ENCODE measurements at regions not wholly inside any gene's neighbourhood (a gene's known extent, or its start where the extent isn't known, plus 50 kb on each side); places are given as distances from the start of the nearest gene placed in this dataset.

DNA sequence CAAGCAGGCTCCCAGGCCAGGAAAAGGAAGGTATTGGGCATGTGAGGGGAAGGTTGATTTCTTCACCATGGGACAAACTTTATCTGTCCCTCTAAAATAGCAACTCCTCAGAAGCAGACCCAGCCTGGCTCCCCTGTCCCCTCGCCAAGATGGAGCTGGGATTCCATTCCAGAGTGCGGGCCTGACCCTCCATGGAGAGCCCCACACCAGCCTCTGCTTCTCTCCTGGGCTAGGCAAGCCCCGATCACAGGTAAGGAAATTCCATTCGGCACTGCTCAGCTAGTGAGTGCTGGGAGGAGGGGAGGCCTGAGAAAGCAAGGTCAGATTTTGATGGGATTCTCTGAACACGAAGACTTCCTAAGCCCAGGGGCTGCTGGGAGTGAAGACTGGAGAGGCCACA, 98.4 kb downstream of the EFNB1 start:
- no peak for DNase-seq (ENCODE audit: low read depth in 2 of 2)

DNA sequence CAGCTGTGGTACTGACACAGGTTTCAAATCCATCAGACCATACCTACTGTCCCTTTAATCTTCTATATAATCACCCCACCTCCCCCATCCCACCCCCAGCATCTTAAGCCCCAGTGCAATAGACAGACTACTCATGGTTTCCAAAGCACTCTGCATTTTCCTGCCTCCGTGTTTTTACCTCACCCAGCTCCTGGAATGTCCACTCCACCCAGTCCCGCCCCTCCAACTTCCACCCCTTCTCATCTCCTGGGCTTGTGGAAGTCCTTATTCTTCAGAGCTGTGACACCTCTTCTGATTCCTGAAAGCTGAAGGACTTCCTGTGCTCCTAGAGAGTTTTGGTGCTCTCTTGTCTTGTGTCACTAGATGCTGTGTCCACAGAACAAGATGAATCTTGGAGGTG, 94.3 kb downstream of the EFNB1 start:
- DNase-seq (ENCODE audit: low read depth in 2 of 2): no peak

DNA sequence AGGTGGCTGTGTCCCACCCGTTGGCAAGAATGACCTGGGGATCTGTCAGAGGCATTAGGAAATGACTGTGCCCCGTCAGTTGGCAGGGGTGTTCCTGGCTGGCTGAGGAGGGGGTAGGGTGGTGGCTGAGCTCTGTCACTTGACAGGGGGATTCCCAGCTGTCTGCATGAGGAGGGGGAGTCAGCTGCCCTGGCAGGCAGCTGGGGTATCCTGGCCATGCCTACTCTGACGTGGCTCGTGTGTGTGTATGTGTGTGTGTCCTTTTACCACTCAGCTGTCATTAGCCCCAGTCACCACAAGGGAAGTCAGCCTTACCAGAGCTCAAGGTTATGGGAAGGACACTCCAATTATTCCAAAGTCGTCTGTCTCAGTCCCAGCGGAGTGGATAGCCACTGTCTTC, 93.2 kb downstream of the EFNB1 start:
- DNase-seq (ENCODE audit: low read depth in 2 of 2): no peak

DNA sequence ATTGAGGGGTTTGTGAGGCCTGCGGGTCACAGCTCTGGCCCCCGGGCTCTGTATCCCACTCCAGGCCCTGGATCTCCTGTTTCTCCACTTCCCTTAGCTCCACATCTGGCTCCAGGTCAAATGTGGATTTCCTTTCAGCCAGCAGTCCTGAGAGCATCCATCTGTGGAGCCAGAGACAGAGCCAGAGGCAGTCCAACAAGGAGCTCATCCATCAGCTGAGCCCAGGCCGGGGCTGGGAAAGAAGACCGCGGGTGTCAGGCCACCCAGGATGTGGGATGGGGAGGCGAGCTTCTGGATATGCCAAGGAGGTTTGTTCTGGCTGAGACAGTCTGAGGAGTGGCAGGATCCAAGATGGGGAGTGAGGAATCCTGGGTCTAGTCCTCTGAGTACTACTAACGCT, 91.7 kb downstream of the EFNB1 start:
- DNase-seq (ENCODE audit: low read depth in 2 of 2): no peak

- no peak for DNase-seq (ENCODE audit: low read depth in 2 of 2)
Measured at GRCh38 chrX:68919707-68920106, 90.9 kb downstream of the EFNB1 start.

- no peak for DNase-seq (ENCODE audit: low read depth in 2 of 2)
Measured at GRCh38 chrX:68918202-68918601, 89.4 kb downstream of the EFNB1 start.

GRCh38 chrX:68917799-68918198, 89.0 kb downstream of the EFNB1 start:
- DNase-seq (ENCODE audit: low read depth in 2 of 2): no peak

GRCh38 chrX:68916891-68917290, 88.1 kb downstream of the EFNB1 start:
- DNase-seq (ENCODE audit: low read depth in 2 of 2): no peak

DNA sequence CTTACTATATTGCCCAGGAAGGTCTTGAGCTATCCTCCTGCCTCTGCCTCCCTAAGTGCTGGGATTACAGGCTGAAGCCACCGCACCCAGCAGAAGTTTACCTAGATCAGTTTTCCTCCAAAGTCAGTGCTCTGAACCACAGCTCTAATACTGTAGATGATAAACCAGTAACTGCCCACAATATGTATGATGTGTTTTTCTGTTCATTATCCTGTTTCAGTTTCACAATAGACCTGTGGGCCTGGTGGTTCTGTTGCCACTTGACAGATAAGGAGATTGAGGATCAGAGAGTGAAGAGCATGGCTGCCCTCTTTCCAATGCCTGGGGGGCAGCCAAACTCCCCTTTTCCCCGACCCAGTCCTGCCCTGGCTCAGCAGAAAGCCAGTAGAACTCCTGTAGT, 87.0 kb downstream of the EFNB1 start:
- DNase-seq (ENCODE audit: low read depth in 2 of 2): no peak

DNA sequence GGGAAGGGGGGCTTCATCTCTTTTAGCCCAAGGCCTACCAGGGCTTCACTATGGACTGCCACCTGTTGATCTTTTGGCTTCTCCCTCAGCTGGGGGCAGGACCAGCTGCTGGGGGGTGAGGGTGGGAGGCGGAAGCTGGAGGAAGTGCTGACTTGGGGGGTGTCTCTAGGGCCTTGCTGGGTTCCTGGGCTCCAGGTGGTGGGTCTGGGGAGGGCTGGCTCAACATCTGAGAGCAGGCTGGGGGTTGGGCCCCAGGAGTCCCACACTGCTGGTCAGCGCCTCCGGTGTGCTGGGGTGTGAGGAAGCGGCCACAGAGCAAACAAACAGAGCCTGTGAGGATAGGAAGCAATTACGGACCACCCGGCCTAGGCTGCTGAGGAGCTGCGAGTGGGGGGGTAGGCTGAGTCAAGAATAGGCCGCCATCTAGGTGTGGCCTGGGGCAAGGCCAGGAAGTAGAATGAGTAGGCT, 85.7 kb downstream of the EFNB1 start:
- no peak for DNase-seq (ENCODE audit: low read depth in 2 of 2)

DNA sequence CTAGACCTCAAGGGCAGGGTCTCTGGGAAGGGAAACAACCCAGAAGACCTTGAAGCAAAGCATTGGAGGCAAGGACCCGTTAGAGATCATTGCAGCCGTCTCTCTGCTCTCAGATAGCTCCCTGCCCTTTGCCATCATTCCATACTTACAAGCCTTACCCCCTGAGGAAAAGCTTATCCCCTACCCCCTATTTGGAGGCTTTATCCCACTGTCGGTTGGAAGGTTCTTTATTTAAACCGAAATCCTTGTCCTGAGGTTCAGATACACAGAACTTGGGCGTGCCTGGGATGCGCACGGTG, 84.4 kb downstream of the EFNB1 start:
- DNase-seq (ENCODE audit: low read depth in 2 of 2): no peak

GRCh38 chrX:68912113-68912512, 83.3 kb downstream of the EFNB1 start:
- no peak for DNase-seq (ENCODE audit: low read depth in 2 of 2)

DNA sequence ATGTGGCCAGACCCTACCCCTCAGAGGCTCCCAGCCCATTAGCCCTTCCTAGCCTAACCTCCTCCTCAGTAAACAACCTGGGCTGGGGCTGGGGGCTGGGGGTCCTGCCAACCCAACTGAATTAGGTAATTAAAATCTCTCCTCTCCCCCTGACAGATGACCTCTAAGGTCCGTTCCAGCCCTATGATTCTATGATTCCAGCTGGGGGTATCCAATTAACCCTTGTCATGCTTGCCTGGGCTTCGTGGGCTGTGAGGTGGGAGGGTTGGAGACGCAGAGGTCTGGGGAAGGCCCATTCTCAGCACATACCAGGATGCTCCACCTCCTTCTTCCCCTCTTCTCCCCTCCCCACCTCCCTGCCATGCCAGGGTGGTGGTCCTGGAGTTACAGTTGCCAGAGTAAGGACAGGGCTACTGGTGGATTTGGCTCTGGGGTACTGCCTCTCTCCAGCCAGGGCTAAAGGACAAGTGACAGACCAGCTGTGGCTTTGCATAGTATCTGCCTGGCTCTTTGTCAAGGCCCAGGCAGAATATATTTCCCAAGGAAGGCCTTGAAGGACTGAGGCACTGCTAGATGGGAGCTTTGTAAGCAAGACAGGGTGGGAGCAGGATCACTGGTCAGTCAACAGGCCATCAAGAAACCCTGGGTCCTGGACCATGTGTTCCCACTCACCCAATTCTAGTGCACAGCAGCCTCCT, 82.1 kb downstream of the EFNB1 start:
- DNase-seq (ENCODE audit: low read depth in 2 of 2): no peak

- no peak for DNase-seq (ENCODE audit: low read depth in 2 of 2)
Measured at GRCh38 chrX:68909945-68910344, 81.1 kb downstream of the EFNB1 start.

GRCh38 chrX:68908071-68908470, 79.2 kb downstream of the EFNB1 start:
- no peak for DNase-seq (ENCODE audit: low read depth in 2 of 2)

- no peak for DNase-seq (ENCODE audit: low read depth in 2 of 2)
Measured at GRCh38 chrX:68902706-68903504, 74.1 kb downstream of the EFNB1 start.

- no peak for DNase-seq (ENCODE audit: low read depth in 2 of 2)
Measured at GRCh38 chrX:68901519-68901918, 72.7 kb downstream of the EFNB1 start.

DNA sequence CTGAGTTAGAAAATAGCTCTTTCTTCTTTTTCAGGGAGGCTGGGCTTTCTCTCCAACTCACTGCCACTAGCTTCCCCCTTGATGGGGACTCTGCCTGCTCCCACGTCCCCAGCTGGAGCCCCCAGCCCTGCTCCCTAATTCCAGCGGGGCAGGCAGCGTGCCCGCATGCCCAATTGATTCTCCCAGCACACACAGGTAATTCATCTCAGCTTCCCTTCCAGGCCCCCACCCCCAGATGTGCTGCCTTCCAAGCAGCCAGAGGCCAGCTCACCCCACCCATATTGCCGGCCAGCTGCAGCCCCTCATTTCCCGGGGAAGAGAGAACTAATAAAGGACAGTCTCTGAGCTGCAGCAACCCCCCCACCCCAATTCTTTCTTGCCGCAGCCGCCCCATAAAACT, 69.8 kb downstream of the EFNB1 start:
- DNase-seq (ENCODE audit: low read depth in 2 of 2): no peak

GRCh38 chrX:68897118-68897945, 68.5 kb downstream of the EFNB1 start:
- DNase-seq (ENCODE audit: low read depth in 2 of 2): no peak

DNA sequence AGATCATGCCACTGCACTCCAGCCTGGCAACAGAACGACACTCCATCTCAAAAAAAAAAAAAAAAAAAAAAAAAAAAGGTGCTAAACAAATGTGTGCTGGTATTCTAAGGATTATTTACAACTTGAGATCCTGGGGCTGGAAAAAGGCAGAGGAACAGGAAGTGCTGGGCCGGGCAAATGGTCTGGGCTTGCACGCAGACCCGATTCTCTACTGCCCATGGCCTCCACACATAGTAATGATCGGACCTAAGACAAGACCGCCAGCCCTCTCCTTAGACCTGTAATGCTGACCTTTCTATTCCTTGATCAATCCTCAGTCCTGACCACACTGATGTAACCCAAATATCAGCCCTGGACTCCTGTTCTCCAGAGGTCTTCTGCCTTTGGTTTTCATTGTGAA, 67.8 kb downstream of the EFNB1 start:
- no peak for DNase-seq (ENCODE audit: low read depth in 2 of 2)

GRCh38 chrX:68895778-68896177, 67.0 kb downstream of the EFNB1 start:
- no peak for DNase-seq (ENCODE audit: low read depth in 2 of 2)

- DNase-seq (ENCODE audit: low read depth in 2 of 2): no peak
Measured at GRCh38 chrX:68895341-68895755, 66.5 kb downstream of the EFNB1 start.

Measured in stimulated activated CD8-positive, alpha-beta memory T cell treated with anti-CD3 and anti-CD28 coated beads, Interleukin-2, amount 100 ng/mL, for 48 hours (primary cell).